GM12878 (cell line): ENCODE measurements at regions not wholly inside any gene's neighbourhood (a gene's known extent, or its start where the extent isn't known, plus 50 kb on each side); places are given as distances from the start of the nearest gene placed in this dataset.

Experiments
- ATAC-seq: fragments of 200-7000 bp; cut with Tn5 transposase; 3 replicates; pipeline ENCODE4 v1.9.1; 2020; ENCODE audit warnings: mild to moderate bottlenecking, moderate library complexity
- BruUV-seq: library from RNA; stranded (reverse); fragments of 400-500 nt; replicated peaks from 2 replicates; lab custom pipeline; 2021; lab: Mats Ljungman, UMichigan
- CTCF ChIA-PET: fragments of 300-600 bp; sonication (Branson Sonifier 250); formaldehyde crosslinking; extraction: SDS; loops from one replicate; lab custom pipeline; 2021; ENCODE audit warnings: inconsistent platforms; lab: Yijun Ruan, JAX
- POLR2A ChIA-PET: fragments of 350-600 bp; formaldehyde crosslinking; extraction: SDS; loops from one replicate; lab custom pipeline; 2021; ENCODE audit warnings: inconsistent platforms; lab: Charles Lee
- RAD21 ChIA-PET: fragments of 300-600 bp; sonication (Branson Sonifier 250); formaldehyde crosslinking; loops from one replicate; lab custom pipeline; 2023; ENCODE audit warnings: antibody characterized with exemption; ENCODE audit not compliant: unreplicated experiment; lab: Charles Lee
- SMC1A ChIA-PET: fragments of 300-600 bp; sonication (Branson Sonifier 250); formaldehyde crosslinking; loops from one replicate; lab custom pipeline; 2023; ENCODE audit not compliant: unreplicated experiment, uncharacterized antibody; lab: Charles Lee
- DNase-seq: peaks from one replicate; pipeline ENCODE4 v3.0.0-alpha.2; 2011; ENCODE audit warnings: low read depth, low spot score
- FAIRE-seq: peaks from 3 replicates; lab custom pipeline; 2011; peaks lifted over from hg19 to GRCh38; lab: Jason Lieb, UNC
- H2AFZ ChIP-seq: 2 replicates; pipeline ENCODE4 v1.6.0; 2011; ENCODE audit warnings: low read depth, low read length, control low read depth; ENCODE audit not compliant: control insufficient read depth
- H3K27ac ChIP-seq: 2 replicates; pipeline ENCODE4 v1.5.1; 2011; ENCODE audit warnings: control low read depth; ENCODE audit not compliant: control insufficient read depth, insufficient read depth
- H3K27me3 ChIP-seq, 2 experiments: replicated peaks in 1 of 2; 2 replicates each; pipeline versions ENCODE4 v1.6.0 to v1.6.1; 2011; ENCODE audit warnings: low read length in 1 of 2; ENCODE audit not compliant: control insufficient read depth in 2 of 2, insufficient read depth in 2 of 2
- H3K36me3 ChIP-seq, 2 experiments: 2 replicates each; pipeline ENCODE4 v1.5.1; 2011; ENCODE audit warnings: low read length in 1 of 2; ENCODE audit not compliant: control insufficient read depth in 2 of 2, insufficient read depth in 2 of 2
- H3K4me1 ChIP-seq: 2 replicates; pipeline ENCODE4 v1.6.1; 2011; ENCODE audit warnings: mild to moderate bottlenecking, low read length, moderate library complexity, mixed read lengths; ENCODE audit not compliant: control insufficient read depth, insufficient read depth
- H3K4me2 ChIP-seq: 2 replicates; pipeline ENCODE4 v1.6.0; 2011; ENCODE audit warnings: control low read depth; ENCODE audit not compliant: control insufficient read depth, insufficient read depth
- H3K4me3 ChIP-seq: fragments of 200-600 bp; sonication (generic); 2 replicates; pipeline ENCODE4 v1.5.1; 2016
- H3K79me2 ChIP-seq: 2 replicates; pipeline ENCODE4 v1.6.0; 2011; ENCODE audit warnings: low read length; ENCODE audit not compliant: control insufficient read depth, insufficient read depth
- H3K9ac ChIP-seq: 2 replicates; pipeline ENCODE4 v1.8.0; 2011; ENCODE audit warnings: low read length, control low read depth, mixed read lengths; ENCODE audit not compliant: control insufficient read depth, insufficient read depth
- H3K9me3 ChIP-seq: replicated peaks from 3 replicates; pipeline ENCODE4 v1.5.1; 2011; ENCODE audit warnings: mild to moderate bottlenecking, low read length; ENCODE audit not compliant: control insufficient read depth, insufficient read depth
- H4K20me1 ChIP-seq: 2 replicates; pipeline ENCODE4 v1.6.0; 2011; ENCODE audit not compliant: control insufficient read depth, insufficient read depth
- CHD1 ChIP-seq: IDR thresholded peaks from 2 replicates; pipeline ENCODE4 v1.6.1; 2012; ENCODE audit warnings: low read depth, low read length, improper control_type of control experiment
- EP300 ChIP-seq, 2 experiments: fragments of 150-350 bp in 1 of 2; IDR thresholded peaks; 2 replicates each; pipeline ENCODE4 v1.6.1; 2011 to 2012; ENCODE audit warnings: low read depth in 2 of 2, low read length in 2 of 2, borderline replicate concordance in 1 of 2, improper control_type of control experiment in 1 of 2, inconsistent platforms in 1 of 2; ENCODE audit not compliant: control insufficient read depth in 1 of 2
- ETV6 ChIP-seq, 2 experiments: fragments of 450-650 bp in 1 of 2; IDR thresholded peaks in 1 of 2; conservative IDR thresholded peaks in 1 of 2; 2 replicates each; pipeline ENCODE4 v1.6.1; 2014; ENCODE audit warnings: antibody characterized with exemption in 1 of 2, borderline replicate concordance in 1 of 2, low read depth in 1 of 2, mild to moderate bottlenecking in 1 of 2, moderate library complexity in 1 of 2
- EZH2 ChIP-seq: IDR thresholded peaks from 2 replicates; pipeline ENCODE4 v1.6.1; 2012; ENCODE audit warnings: low read depth, mild to moderate bottlenecking, control low read depth, inconsistent platforms, low read length, borderline replicate concordance; ENCODE audit not compliant: control insufficient read depth
- HDAC2 ChIP-seq: fragments of 200-600 bp; sonication (generic); IDR thresholded peaks from 2 replicates; pipeline ENCODE4 v1.6.1; 2017
- HDAC6 ChIP-seq: fragments of 200-600 bp; sonication (generic); IDR thresholded peaks from one replicate; pipeline ENCODE4 v1.8.0; 2017; ENCODE audit warnings: antibody characterized with exemption; ENCODE audit not compliant: unreplicated experiment
- IRF4 ChIP-seq: IDR thresholded peaks from 2 replicates; pipeline ENCODE4 v1.6.1; 2011; ENCODE audit warnings: low read depth, low read length
- JUND ChIP-seq: IDR thresholded peaks from 2 replicates; pipeline ENCODE4 v1.6.1; 2012; ENCODE audit warnings: low read depth, mild to moderate bottlenecking, low read length, improper control_type of control experiment, moderate library complexity
- KLF5 ChIP-seq: fragments of 450-650 bp; IDR thresholded peaks from 2 replicates; pipeline ENCODE4 v1.6.1; 2014; ENCODE audit warnings: mild to moderate bottlenecking; ENCODE audit not compliant: partially characterized antibody
- MEF2B ChIP-seq: fragments of 450-650 bp; IDR thresholded peaks from 2 replicates; pipeline ENCODE4 v1.6.1; 2018; ENCODE audit warnings: mild to moderate bottlenecking, moderate library complexity; ENCODE audit not compliant: partially characterized antibody, poor library complexity, severe bottlenecking
- NFXL1 ChIP-seq: fragments of 450-650 bp; IDR thresholded peaks from 2 replicates; pipeline ENCODE4 v1.6.1; 2017; ENCODE audit warnings: antibody characterized with exemption, mild to moderate bottlenecking, borderline replicate concordance
- RBBP5 ChIP-seq: fragments of 200-600 bp; sonication (generic); conservative IDR thresholded peaks from 2 replicates; pipeline ENCODE4 v1.6.1; 2016
- SUPT20H ChIP-seq: IDR thresholded peaks from 2 replicates; pipeline ENCODE4 v1.6.1; 2011; ENCODE audit warnings: low read depth, mild to moderate bottlenecking, low read length, moderate library complexity, borderline replicate concordance; ENCODE audit not compliant: control insufficient read depth
- SUZ12 ChIP-seq: fragments of 200-600 bp; sonication (generic); IDR thresholded peaks from one replicate; pipeline ENCODE4 v1.6.1; 2018; ENCODE audit warnings: antibody characterized with exemption, mild to moderate bottlenecking; ENCODE audit not compliant: unreplicated experiment
- TCF3 ChIP-seq: IDR thresholded peaks from 2 replicates; pipeline ENCODE4 v1.6.1; 2012; ENCODE audit warnings: low read depth, mild to moderate bottlenecking, low read length, borderline replicate concordance; ENCODE audit not compliant: insufficient read depth
- ZBTB33 ChIP-seq: fragments of 450-650 bp; IDR thresholded peaks from 2 replicates; pipeline ENCODE4 v1.6.1; 2017; ENCODE audit warnings: mild to moderate bottlenecking
- ZNF622 ChIP-seq: fragments of 450-650 bp; IDR thresholded peaks from 2 replicates; pipeline ENCODE4 v1.6.1; 2017; ENCODE audit warnings: mild to moderate bottlenecking, inconsistent platforms
- in situ Hi-C: fragments of 300-500 bp; cut with MboI; formaldehyde crosslinking; loops from 9 replicates; pipeline ENCODE4 v1.14.3; 2018; ENCODE audit warnings: mixed read lengths
- intact Hi-C: fragments of 100-400 bp; cut with micrococcal nuclease; formaldehyde crosslinking; loops from one replicate; pipeline ENCODE4 v1.14.2; 2022; ENCODE audit not compliant: unreplicated experiment

- H3K27ac ChIP-seq, result no peak overlapping the region
- H3K4me3 ChIP-seq, result no peak overlapping the region
- POLR2A ChIA-PET, result no interaction called here
- FAIRE-seq (no peak), DNase-seq (no peak), ATAC-seq (no peak)
- H3K4me2 ChIP-seq, result no peak overlapping the region
- TF ChIP-seq HDAC6 (no peak), MEF2B (no peak), EP300 (IDR thresholded peaks at IDR 0.05; ENCODE audit: borderline replicate concordance in 1 of 2, control insufficient read depth in 1 of 2, low read depth in 2 of 2, low read length in 2 of 2) (no peak), IRF4 (no peak), EZH2 (no peak), RBBP5 (no peak), SUZ12 (no peak), JUND (no peak), HDAC2 (no peak), ZBTB33 (no peak), ETV6 (conservative IDR thresholded peaks at IDR 0.05 in 1 of 2, IDR thresholded peaks at IDR 0.05 in 1 of 2; ENCODE audit: borderline replicate concordance in 1 of 2, low read depth in 1 of 2) (no peak), TCF3 (no peak), KLF5 (no peak), SUPT20H (no peak), NFXL1 (no peak), ZNF622 (no peak), CHD1 (no peak)
- H3K27me3 ChIP-seq, result no peaks in the 10 kb centered on the region
- intact Hi-C loops, result no loop called here
- no peaks in the 10 kb centered on the region for H3K79me2 ChIP-seq
- in situ Hi-C loops, result no loop called here
- no peak overlapping the region for H3K9ac ChIP-seq
- no peaks in the 10 kb centered on the region for H3K4me1 ChIP-seq
- H4K20me1 ChIP-seq, result no peaks in the 10 kb centered on the region
- BruUV-seq, result no TSS peak
- no peaks in the 10 kb centered on the region for H3K36me3 ChIP-seq
- no peak overlapping the region for H2AFZ ChIP-seq
- SMC1A ChIA-PET, result no interaction called here
- RAD21 ChIA-PET, result no interaction called here
- no peaks in the 10 kb centered on the region for H3K9me3 ChIP-seq
- CTCF ChIA-PET, result no interaction called here
Observed at GRCh38 chr13:34808649-34809048, 133.4 kb upstream of the NBEA start.
